ENCODE measurements at regions not wholly inside any gene's neighbourhood (a gene's known extent, or its start where the extent isn't known, plus 50 kb on each side); places are given as distances from the start of the nearest gene placed in this dataset.

DNA sequence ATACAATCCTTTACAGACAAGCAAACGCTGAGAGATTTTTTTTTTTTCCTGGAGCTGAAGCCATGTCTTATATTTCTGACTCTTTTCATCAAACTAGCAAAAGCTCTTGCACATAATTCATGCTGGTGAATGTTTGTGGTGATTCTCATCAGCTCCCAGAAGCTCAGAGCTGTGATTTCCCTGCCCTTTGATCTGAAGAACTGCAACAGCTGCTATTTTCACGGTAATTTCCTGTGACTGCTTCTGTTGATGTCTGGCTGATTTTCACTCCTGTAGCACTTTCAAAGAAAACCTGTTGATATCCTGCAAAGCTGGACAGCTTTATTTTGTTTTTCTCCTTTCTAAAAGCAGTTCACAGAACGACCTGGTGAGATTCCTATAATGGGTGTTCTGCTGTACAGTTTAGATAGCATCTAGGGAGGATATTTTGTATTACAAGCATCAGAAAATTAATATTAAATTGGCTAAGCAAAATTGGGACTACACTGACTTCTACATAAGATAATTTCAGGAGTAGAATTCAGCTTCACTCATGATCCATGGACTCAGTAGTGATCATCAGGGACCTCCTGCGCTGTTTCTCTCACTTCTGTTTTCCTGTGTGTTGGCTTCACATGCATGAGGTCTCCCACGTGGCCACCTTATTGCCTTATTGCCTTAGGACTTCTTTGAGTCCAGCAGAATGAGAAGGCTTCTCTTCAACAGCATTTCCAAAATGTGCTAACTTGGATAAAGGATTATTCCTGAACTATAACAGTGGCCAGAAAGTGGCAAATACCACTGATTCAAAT lies 1111.6 kb upstream of the SORCS1 start:
- no peak for DNase-seq (ENCODE audit: extremely low spot score)
- POLR2A ChIA-PET, result no interaction called here
- TF ChIP-seq ELF4 (IDR thresholded peaks at IDR 0.05), result no peak
- TF ChIP-seq FOXA1 (IDR thresholded peaks at IDR 0.05), result no peak
- CTCF ChIA-PET, result no interaction called here

DNA sequence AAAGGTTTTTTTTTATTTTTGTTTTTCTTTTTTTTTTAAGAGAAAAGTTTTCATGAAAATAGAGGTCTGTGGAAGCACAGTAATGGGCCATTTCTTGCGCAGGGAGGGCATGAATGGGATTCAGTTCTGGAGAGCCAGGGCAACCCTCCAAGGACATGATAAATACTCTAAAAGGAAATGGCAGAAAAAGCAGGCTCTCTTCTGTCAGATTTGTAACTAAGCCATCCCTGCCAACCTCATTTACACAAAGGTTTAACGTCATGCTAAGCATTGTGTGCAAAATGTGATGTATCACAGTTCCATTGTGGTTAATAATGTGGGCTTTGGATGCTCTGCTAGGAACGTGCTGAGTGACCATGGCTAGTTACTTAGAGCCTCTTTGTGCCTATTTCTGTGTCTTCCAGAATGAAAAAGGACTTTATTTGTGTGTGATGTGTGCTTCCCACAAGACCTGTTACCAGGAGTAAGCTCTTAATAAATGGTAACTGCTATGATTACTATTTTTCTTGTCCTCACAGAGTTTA lies 1095.9 kb upstream of the SORCS1 start:
- ChIA-PET POLR2A (no interaction called here), CTCF (no interaction called here)
- DNase-seq (ENCODE audit: extremely low spot score), result no peak
- TF ChIP-seq FOXM1 (IDR thresholded peaks at IDR 0.05; ENCODE audit: borderline replicate concordance) (no peak), HDGF (IDR thresholded peaks at IDR 0.05; ENCODE audit: borderline replicate concordance) (no peak), SUZ12 (IDR thresholded peaks at IDR 0.05) (no peak), FOXK2 (IDR thresholded peaks at IDR 0.05) (no peak), NFRKB (IDR thresholded peaks at IDR 0.05) (no peak), BHLHE40 (IDR thresholded peaks at IDR 0.05; ENCODE audit: borderline replicate concordance) (no peak), L3MBTL2 (conservative IDR thresholded peaks at IDR 0.05) (no peak), ZNF384 (IDR thresholded peaks at IDR 0.05) (no peak), ELF4 (IDR thresholded peaks at IDR 0.05) (no peak), FOXA1 (IDR thresholded peaks at IDR 0.05) (no peak), SP1 (IDR thresholded peaks at IDR 0.05) (no peak), CTBP1 (IDR thresholded peaks at IDR 0.05; ENCODE audit: borderline replicate concordance) (no peak), ARNT (IDR thresholded peaks at IDR 0.05) (no peak)
- TF ChIP-seq, protein P1, sequence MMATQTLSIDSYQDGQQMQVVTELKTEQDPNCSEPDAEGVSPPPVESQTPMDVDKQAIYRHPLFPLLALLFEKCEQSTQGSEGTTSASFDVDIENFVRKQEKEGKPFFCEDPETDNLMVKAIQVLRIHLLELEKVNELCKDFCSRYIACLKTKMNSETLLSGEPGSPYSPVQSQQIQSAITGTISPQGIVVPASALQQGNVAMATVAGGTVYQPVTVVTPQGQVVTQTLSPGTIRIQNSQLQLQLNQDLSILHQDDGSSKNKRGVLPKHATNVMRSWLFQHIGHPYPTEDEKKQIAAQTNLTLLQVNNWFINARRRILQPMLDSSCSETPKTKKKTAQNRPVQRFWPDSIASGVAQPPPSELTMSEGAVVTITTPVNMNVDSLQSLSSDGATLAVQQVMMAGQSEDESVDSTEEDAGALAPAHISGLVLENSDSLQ (IDR thresholded peaks at IDR 0.05), result no peak

DNA sequence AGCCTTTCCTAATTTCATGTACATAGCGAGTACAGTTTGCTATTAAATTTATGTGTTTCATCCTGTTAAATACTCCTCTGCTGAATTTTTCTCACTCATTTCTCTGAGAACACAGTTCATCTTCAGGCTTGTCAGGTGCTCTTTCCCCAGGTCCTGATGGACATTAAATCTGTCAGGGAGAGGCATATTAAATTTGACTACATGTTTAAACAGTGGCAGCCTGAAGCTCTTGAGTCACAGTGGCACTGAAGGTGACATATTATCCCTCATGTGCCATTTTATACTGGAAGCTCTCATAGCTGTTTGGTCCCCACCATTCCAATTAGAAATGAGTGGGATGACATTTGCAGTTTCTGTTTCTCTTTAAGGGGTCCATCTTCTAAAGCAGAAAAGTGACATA lies 1089.6 kb upstream of the SORCS1 start:
- no peak for TF ChIP-seq L3MBTL2 (conservative IDR thresholded peaks at IDR 0.05)
- TF ChIP-seq ARNT (IDR thresholded peaks at IDR 0.05), result no peak
- no peak for TF ChIP-seq BHLHE40 (IDR thresholded peaks at IDR 0.05; ENCODE audit: borderline replicate concordance)
- no peak for TF ChIP-seq FOXK2 (IDR thresholded peaks at IDR 0.05)
- no peak for DNase-seq (ENCODE audit: extremely low spot score)
- POLR2A ChIA-PET, result no interaction called here
- CTCF ChIA-PET, result no interaction called here

DNA sequence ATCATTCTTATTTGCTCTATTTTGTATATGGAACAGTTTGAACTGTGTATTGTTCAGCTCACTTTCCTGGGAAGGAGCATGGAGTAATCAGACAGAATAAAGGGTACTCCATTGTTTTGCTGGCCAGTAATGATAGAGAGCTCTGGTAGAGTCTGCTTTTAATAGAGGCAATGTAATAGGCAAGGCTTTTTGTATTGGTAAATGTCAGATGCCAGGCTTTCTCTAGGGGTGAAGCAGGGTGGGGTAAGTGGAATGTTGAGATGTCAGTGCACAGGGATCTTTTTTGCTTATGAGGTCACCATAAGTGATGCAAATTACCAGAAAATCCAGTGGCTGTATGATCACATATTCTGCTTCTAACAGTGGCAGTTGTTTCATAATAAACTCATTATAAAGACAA lies 1088.3 kb upstream of the SORCS1 start:
- no peak for DNase-seq (ENCODE audit: extremely low spot score)
- POLR2A ChIA-PET, result no interaction called here
- TF ChIP-seq BHLHE40 (IDR thresholded peaks at IDR 0.05; ENCODE audit: borderline replicate concordance), result no peak
- CTCF ChIA-PET, result no interaction called here

DNA sequence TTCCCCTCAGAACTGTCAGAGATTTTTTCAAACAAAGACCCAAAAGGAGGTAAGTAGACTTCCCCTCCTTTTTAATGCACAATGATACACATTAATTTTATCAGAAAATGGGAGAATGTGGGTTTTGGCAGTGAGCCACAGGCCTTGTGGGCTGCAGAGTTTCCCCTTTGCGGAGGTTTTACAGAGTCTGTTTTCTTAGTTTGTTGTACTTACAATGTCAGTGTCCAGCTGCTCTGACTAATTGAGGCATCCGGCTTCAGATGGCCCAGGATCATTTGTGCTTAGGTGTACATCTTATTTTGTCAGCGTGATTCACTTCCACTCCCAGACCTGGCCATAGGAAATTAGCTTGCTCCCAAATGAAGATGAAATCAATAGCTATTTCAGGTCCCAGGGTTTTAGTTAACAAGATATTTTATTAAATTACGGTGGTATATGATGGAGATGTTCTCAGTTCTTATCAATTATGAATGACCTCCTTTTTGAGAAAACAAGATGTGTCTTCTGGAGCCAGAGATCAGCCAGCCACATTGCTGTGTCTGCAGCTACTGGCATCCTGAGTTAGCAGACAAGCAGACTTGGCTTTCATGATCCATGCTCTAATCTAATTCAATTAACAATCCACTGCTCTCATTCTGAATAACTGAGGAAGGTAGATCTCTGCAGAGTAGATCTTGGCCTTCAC lies 1086.6 kb upstream of the SORCS1 start:
- no peak for TF ChIP-seq CTBP1 (IDR thresholded peaks at IDR 0.05; ENCODE audit: borderline replicate concordance)
- TF ChIP-seq FOXM1 (IDR thresholded peaks at IDR 0.05; ENCODE audit: borderline replicate concordance), result no peak
- TF ChIP-seq ELF4 (IDR thresholded peaks at IDR 0.05), result no peak
- TF ChIP-seq, protein P1 (IDR thresholded peaks at IDR 0.05), result no peak
- TF ChIP-seq SUZ12 (IDR thresholded peaks at IDR 0.05), result no peak
- no peak for TF ChIP-seq LEF1 (IDR thresholded peaks at IDR 0.05; ENCODE audit: borderline replicate concordance)
- TF ChIP-seq ZNF384 (IDR thresholded peaks at IDR 0.05), result no peak
- no peak for TF ChIP-seq NFRKB (IDR thresholded peaks at IDR 0.05)
- no peak for TF ChIP-seq FOXA1 (IDR thresholded peaks at IDR 0.05)
- no peak for TF ChIP-seq HDGF (IDR thresholded peaks at IDR 0.05; ENCODE audit: borderline replicate concordance)
- TF ChIP-seq SP1 (IDR thresholded peaks at IDR 0.05), result no peak
- TF ChIP-seq BHLHE40 (IDR thresholded peaks at IDR 0.05; ENCODE audit: borderline replicate concordance), result no peak
- no peak for TF ChIP-seq TARDBP (IDR thresholded peaks at IDR 0.05)
- no peak for TF ChIP-seq L3MBTL2 (conservative IDR thresholded peaks at IDR 0.05)
- no peak for TF ChIP-seq ARNT (IDR thresholded peaks at IDR 0.05)
- no peak for TF ChIP-seq FOXK2 (IDR thresholded peaks at IDR 0.05)
- ChIA-PET CTCF (no interaction called here), POLR2A (no interaction called here)
- no peak for DNase-seq (ENCODE audit: extremely low spot score)

DNA sequence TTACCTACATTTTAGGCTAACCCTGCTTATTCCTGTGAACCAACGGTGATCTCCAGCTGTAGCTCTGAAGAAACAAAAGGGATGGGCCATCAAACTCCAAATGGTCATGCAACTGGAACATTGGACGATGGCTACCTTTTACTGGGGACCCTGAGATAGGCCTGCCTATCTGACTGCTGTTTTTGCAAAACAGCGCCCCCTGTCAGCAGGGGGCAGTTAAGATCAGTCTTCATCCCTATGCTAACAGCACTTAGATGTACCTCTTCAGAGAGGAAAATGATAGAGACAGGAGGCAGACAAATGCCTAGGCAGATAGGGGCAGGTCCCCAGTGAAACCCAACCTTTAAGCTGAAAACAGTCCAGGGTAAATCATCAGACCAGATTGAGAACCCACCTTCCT lies 1085.4 kb upstream of the SORCS1 start:
- ChIA-PET CTCF (no interaction called here), POLR2A (no interaction called here)
- TF ChIP-seq LEF1 (IDR thresholded peaks at IDR 0.05; ENCODE audit: borderline replicate concordance) (no peak), TARDBP (IDR thresholded peaks at IDR 0.05) (no peak), FOXA1 (IDR thresholded peaks at IDR 0.05) (no peak), L3MBTL2 (conservative IDR thresholded peaks at IDR 0.05) (no peak), CTBP1 (IDR thresholded peaks at IDR 0.05; ENCODE audit: borderline replicate concordance) (no peak), NFRKB (IDR thresholded peaks at IDR 0.05) (no peak), SUZ12 (IDR thresholded peaks at IDR 0.05) (no peak), ZNF384 (IDR thresholded peaks at IDR 0.05) (no peak), BHLHE40 (IDR thresholded peaks at IDR 0.05; ENCODE audit: borderline replicate concordance) (no peak), HDGF (IDR thresholded peaks at IDR 0.05; ENCODE audit: borderline replicate concordance) (no peak)
- TF ChIP-seq, protein P1 (IDR thresholded peaks at IDR 0.05), result no peak
- DNase-seq (ENCODE audit: extremely low spot score), result peak; percentile 35

Measured in HEK293T (cell line).